ENCODE measurements at regions not wholly inside any gene's neighbourhood (a gene's known extent, or its start where the extent isn't known, plus 50 kb on each side); places are given as distances from the start of the nearest gene placed in this dataset.

- TF ChIP-seq, protein P1, sequence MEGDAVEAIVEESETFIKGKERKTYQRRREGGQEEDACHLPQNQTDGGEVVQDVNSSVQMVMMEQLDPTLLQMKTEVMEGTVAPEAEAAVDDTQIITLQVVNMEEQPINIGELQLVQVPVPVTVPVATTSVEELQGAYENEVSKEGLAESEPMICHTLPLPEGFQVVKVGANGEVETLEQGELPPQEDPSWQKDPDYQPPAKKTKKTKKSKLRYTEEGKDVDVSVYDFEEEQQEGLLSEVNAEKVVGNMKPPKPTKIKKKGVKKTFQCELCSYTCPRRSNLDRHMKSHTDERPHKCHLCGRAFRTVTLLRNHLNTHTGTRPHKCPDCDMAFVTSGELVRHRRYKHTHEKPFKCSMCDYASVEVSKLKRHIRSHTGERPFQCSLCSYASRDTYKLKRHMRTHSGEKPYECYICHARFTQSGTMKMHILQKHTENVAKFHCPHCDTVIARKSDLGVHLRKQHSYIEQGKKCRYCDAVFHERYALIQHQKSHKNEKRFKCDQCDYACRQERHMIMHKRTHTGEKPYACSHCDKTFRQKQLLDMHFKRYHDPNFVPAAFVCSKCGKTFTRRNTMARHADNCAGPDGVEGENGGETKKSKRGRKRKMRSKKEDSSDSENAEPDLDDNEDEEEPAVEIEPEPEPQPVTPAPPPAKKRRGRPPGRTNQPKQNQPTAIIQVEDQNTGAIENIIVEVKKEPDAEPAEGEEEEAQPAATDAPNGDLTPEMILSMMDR (IDR thresholded peaks at IDR 0.05; ENCODE audit: control extremely low read depth, extremely low read depth) = no peak
- Histone ChIP-seq H3K9ac (ENCODE audit: insufficient read depth in 1 of 2, low read length in 2 of 2) (no peak overlapping the region), H3K27ac (ENCODE audit: low read depth in 1 of 2, low read length in 1 of 2) (no peak overlapping the region), H3K36me3 (ENCODE audit: control insufficient read depth in 4 of 4, insufficient read depth in 4 of 4, low read length in 4 of 4) (no peaks in the 10 kb centered on the region), H3K4me1 (ENCODE audit: control insufficient read depth in 5 of 5, insufficient read depth in 5 of 5, low read length in 5 of 5) (no peaks in the 10 kb centered on the region), H3K27me3 (ENCODE audit: control insufficient read depth in 3 of 3, insufficient read depth in 3 of 3, low read length in 2 of 3) (no peaks in the 10 kb centered on the region), H3K9me3 (ENCODE audit: control insufficient read depth in 4 of 4, insufficient read depth in 3 of 4, low read length in 3 of 4) (peaks cover 0 to 2% (median 0%) of the 10 kb centered on the region in 4 donors), H3K4me3 (no peak overlapping the region)
- DNase-seq (no peak), ATAC-seq (ENCODE audit: insufficient read depth, low FRiP score) (no peak)
- WGBS, 2 donors = 77 to 89% methylated on average over 2 of the region's 2 CpGs
These were observed 171.6 kb upstream of the FOXP2 start for GRCh38 chr7:114242992-114243507.

DNA sequence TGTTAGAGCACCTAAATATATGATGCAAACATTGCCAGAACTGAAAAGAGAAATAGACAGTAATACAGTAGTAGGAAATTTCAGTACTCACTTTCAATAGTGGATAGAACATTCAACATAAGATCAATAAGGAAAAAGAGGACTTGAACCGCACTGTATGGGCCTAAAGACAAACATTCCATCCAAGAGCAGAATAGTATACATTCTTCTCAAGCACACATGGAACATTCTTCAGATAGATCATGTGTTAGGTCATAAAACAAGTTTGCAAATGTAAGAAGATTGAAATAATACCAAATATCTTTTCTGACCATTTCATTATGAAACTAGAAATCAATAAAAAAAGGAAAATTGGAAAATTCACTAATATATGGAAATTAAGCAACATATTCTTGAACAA, 185.4 kb upstream of the FOXP2 start:
- no peak overlapping the region for H3K9ac ChIP-seq (ENCODE audit: insufficient read depth in 1 of 2, low read length in 2 of 2)
- 79 to 88% methylated on average over 1 of the region's 1 CpG for WGBS, 2 donors
- TF ChIP-seq, protein P1 (IDR thresholded peaks at IDR 0.05; ENCODE audit: control extremely low read depth, extremely low read depth) = no peak
- H3K9me3 ChIP-seq (ENCODE audit: control insufficient read depth in 4 of 4, insufficient read depth in 3 of 4, low read length in 3 of 4) = no peaks in the 10 kb centered on the region
- H3K27ac ChIP-seq (ENCODE audit: low read depth in 1 of 2, low read length in 1 of 2) = no peak overlapping the region
- H3K4me3 ChIP-seq = no peak overlapping the region
- ATAC-seq (ENCODE audit: insufficient read depth, low FRiP score) = no peak
- H3K4me1 ChIP-seq (ENCODE audit: control insufficient read depth in 5 of 5, insufficient read depth in 5 of 5, low read length in 5 of 5) = peaks cover 0 to 4% (median 0%) of the 10 kb centered on the region in 5 donors
- no peak for DNase-seq
- no peaks in the 10 kb centered on the region for H3K36me3 ChIP-seq (ENCODE audit: control insufficient read depth in 4 of 4, insufficient read depth in 4 of 4, low read length in 4 of 4)
- H3K27me3 ChIP-seq (ENCODE audit: control insufficient read depth in 3 of 3, insufficient read depth in 3 of 3, low read length in 2 of 3) = no peaks in the 10 kb centered on the region

DNA sequence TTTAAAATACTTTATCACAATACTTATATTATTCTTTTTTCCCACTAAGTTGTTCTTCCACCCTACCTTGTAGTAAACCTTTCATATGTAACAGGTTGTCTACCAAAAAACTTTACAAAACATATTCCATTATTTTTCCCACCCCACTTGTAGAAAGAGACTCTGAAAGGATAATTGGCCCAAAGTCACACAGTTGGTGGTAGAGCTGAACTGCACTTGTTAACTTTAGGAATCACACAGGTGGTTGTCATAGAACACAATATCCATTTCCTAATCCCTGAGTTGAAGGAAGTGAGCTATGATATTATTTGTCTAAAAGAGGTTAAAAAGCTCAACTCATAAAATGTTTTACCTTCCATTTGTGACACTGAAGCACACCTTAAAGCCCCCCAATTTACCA, 188.8 kb upstream of the FOXP2 start:
- TF ChIP-seq, protein P1 (IDR thresholded peaks at IDR 0.05; ENCODE audit: control extremely low read depth, extremely low read depth) = no peak
- ATAC-seq (ENCODE audit: insufficient read depth, low FRiP score) (no peak), DNase-seq (no peak)
- Histone ChIP-seq H3K4me3 (no peak overlapping the region), H3K9ac (ENCODE audit: insufficient read depth in 1 of 2, low read length in 2 of 2) (no peak overlapping the region), H3K4me1 (ENCODE audit: control insufficient read depth in 5 of 5, insufficient read depth in 5 of 5, low read length in 5 of 5) (peaks cover 0 to 4% (median 0%) of the 10 kb centered on the region in 5 donors), H3K36me3 (ENCODE audit: control insufficient read depth in 4 of 4, insufficient read depth in 4 of 4, low read length in 4 of 4) (no peaks in the 10 kb centered on the region), H3K27me3 (ENCODE audit: control insufficient read depth in 3 of 3, insufficient read depth in 3 of 3, low read length in 2 of 3) (no peaks in the 10 kb centered on the region), H3K9me3 (ENCODE audit: control insufficient read depth in 4 of 4, insufficient read depth in 3 of 4, low read length in 3 of 4) (no peaks in the 10 kb centered on the region), H3K27ac (ENCODE audit: low read depth in 1 of 2, low read length in 1 of 2) (no peak overlapping the region)

GRCh38 chr7:114218283-114218682, 196.3 kb upstream of the FOXP2 start:
- DNase-seq (no peak), ATAC-seq (ENCODE audit: insufficient read depth, low FRiP score) (no peak)
- H3K9me3 ChIP-seq (ENCODE audit: control insufficient read depth in 4 of 4, insufficient read depth in 3 of 4, low read length in 3 of 4) = no peaks in the 10 kb centered on the region

More at GRCh38 chr7:114218283-114218682, 196.3 kb upstream of the FOXP2 start:
- Histone ChIP-seq H3K9ac (ENCODE audit: insufficient read depth in 1 of 2, low read length in 2 of 2) (no peak overlapping the region), H3K36me3 (ENCODE audit: control insufficient read depth in 4 of 4, insufficient read depth in 4 of 4, low read length in 4 of 4) (no peaks in the 10 kb centered on the region), H3K4me3 (no peak overlapping the region), H3K27ac (ENCODE audit: low read depth in 1 of 2, low read length in 1 of 2) (no peak overlapping the region), H3K27me3 (ENCODE audit: control insufficient read depth in 3 of 3, insufficient read depth in 3 of 3, low read length in 2 of 3) (no peaks in the 10 kb centered on the region), H3K4me1 (ENCODE audit: control insufficient read depth in 5 of 5, insufficient read depth in 5 of 5, low read length in 5 of 5) (no peaks in the 10 kb centered on the region)
- WGBS, 2 donors = 50 to 83% methylated on average over 1 of the region's 1 CpG
- TF ChIP-seq, protein P1 (IDR thresholded peaks at IDR 0.05; ENCODE audit: control extremely low read depth, extremely low read depth) = no peak

All from lung (tissue), 11 donors.